ENCODE measurements at regions not wholly inside any gene's neighbourhood (a gene's known extent, or its start where the extent isn't known, plus 50 kb on each side); places are given as distances from the start of the nearest gene placed in this dataset.

- TF ChIP-seq, protein P1, sequence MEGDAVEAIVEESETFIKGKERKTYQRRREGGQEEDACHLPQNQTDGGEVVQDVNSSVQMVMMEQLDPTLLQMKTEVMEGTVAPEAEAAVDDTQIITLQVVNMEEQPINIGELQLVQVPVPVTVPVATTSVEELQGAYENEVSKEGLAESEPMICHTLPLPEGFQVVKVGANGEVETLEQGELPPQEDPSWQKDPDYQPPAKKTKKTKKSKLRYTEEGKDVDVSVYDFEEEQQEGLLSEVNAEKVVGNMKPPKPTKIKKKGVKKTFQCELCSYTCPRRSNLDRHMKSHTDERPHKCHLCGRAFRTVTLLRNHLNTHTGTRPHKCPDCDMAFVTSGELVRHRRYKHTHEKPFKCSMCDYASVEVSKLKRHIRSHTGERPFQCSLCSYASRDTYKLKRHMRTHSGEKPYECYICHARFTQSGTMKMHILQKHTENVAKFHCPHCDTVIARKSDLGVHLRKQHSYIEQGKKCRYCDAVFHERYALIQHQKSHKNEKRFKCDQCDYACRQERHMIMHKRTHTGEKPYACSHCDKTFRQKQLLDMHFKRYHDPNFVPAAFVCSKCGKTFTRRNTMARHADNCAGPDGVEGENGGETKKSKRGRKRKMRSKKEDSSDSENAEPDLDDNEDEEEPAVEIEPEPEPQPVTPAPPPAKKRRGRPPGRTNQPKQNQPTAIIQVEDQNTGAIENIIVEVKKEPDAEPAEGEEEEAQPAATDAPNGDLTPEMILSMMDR (IDR thresholded peaks at IDR 0.05 in 8 of 11, conservative IDR thresholded peaks at IDR 0.05 in 3 of 11), result no peak
- no peak for TF ChIP-seq POLR2A (IDR thresholded peaks at IDR 0.05)
These were observed 782.5 kb downstream of the FAT4 start for GRCh38 chr4:126097155-126097799.

All from spleen (tissue), 7 donors.